Fibroblast of villous mesenchyme (primary cell): ENCODE measurements at regions not wholly inside any gene's neighbourhood (a gene's known extent, or its start where the extent isn't known, plus 50 kb on each side); places are given as distances from the start of the nearest gene placed in this dataset.

Source experiments
- DNase-seq: peaks from one replicate; pipeline ENCODE4 v3.0.0-alpha.2; 2010; ENCODE audit warnings: low read depth
- H3K4me3 ChIP-seq: 2 replicates; pipeline ENCODE4 v1.5.1; 2011; ENCODE audit warnings: low read depth, mild to moderate bottlenecking, low read length
- TF ChIP-seq, protein P1 (sequence below): IDR thresholded peaks from 2 replicates; pipeline ENCODE4 v1.5.1; 2012; ENCODE audit warnings: low read depth, mild to moderate bottlenecking, low read length; ENCODE audit not compliant: insufficient read depth

DNA sequence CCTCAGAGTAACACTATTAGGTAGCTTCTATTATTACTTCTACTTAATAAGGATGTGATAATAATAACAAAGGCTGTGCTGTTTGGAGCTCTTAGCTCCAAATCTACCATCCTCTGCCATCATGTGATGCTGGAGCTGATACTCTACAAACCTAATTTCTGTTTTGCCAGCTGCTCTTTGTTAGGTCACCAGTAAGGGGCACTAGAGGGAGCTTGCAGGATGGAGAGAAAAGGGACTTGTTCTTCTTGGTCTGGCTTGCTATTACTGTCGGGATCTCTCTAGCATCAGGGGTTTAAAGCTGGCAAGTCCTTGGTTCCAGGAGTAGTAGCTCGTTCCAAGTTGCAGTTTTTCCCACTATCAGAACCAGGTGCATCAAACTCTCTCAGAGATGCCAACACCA lies 194.9 kb upstream of the KBTBD8 start:
- TF ChIP-seq, protein P1, sequence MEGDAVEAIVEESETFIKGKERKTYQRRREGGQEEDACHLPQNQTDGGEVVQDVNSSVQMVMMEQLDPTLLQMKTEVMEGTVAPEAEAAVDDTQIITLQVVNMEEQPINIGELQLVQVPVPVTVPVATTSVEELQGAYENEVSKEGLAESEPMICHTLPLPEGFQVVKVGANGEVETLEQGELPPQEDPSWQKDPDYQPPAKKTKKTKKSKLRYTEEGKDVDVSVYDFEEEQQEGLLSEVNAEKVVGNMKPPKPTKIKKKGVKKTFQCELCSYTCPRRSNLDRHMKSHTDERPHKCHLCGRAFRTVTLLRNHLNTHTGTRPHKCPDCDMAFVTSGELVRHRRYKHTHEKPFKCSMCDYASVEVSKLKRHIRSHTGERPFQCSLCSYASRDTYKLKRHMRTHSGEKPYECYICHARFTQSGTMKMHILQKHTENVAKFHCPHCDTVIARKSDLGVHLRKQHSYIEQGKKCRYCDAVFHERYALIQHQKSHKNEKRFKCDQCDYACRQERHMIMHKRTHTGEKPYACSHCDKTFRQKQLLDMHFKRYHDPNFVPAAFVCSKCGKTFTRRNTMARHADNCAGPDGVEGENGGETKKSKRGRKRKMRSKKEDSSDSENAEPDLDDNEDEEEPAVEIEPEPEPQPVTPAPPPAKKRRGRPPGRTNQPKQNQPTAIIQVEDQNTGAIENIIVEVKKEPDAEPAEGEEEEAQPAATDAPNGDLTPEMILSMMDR = peak; percentile 29

GRCh38 chr3:66803721-66804695 lies 194.1 kb upstream of the KBTBD8 start:
- H3K4me3 ChIP-seq = no peak overlapping the region
- DNase-seq = no peak
- TF ChIP-seq, protein P1 = no peak

More for the DNA sequence above, 194.9 kb upstream of the KBTBD8 start:
- DNase-seq = no peak
- H3K4me3 ChIP-seq = no peak overlapping the region

- no peak for DNase-seq
- TF ChIP-seq, protein P1 = no peak
- no peak overlapping the region for H3K4me3 ChIP-seq
Measured at GRCh38 chr3:66808891-66809594, 189.1 kb upstream of the KBTBD8 start.

DNA sequence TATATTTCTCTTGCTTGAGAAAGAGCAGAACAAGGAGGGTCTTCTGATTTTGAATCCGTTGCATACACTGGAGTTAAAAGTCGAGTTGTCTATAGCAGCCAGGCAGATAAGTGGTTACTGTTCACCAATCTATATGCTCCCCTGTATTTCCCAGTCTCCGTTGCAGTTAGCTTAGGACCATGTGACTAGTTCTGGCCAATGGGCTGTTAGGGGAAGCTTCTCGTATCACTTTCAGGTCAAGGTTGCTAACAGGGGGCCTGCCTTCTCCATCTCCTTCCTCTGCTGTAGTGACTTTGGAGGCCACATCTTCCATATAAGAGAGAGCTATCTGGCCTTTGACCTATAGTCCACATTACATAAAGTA lies 188.5 kb upstream of the KBTBD8 start:
- TF ChIP-seq, protein P1 = no peak
- no peak for DNase-seq
- H3K4me3 ChIP-seq = no peak overlapping the region

DNA sequence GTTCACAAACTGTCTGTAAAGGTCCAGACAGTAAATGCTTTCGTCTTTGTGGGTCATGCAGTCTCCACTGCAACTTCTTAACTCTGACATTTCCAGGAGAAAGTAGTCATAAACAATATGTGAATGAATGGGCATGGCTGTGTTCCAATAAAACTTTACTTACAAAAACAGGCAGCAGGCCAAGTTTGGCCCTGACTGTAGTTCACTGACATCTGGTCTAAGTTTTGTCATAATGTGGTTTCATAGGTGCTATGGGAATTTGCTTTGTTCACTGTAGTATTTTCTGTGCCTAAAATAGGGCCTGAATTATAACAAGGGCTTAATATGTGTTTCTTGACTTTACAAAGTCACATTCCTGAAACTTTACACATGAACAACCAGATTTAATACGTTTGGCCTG lies 186.0 kb upstream of the KBTBD8 start:
- H3K4me3 ChIP-seq = no peak overlapping the region
- peak; percentile 29 for DNase-seq
- TF ChIP-seq, protein P1 = no peak

GRCh38 chr3:66812741-66813140 lies 185.4 kb upstream of the KBTBD8 start:
- no peak for DNase-seq
- TF ChIP-seq, protein P1 = no peak
- no peak overlapping the region for H3K4me3 ChIP-seq
